Osteoblast (primary cell): ENCODE measurements at regions not wholly inside any gene's neighbourhood (a gene's known extent, or its start where the extent isn't known, plus 50 kb on each side); places are given as distances from the start of the nearest gene placed in this dataset.

ENCODE experiments used
- DNase-seq: peaks from one replicate; pipeline ENCODE4 v3.0.0; 2011; ENCODE audit warnings: low spot score, mixed read lengths; ENCODE audit not compliant: insufficient read length; ENCODE audit errors: missing footprints
- H2AFZ ChIP-seq: 2 replicates; pipeline ENCODE4 v1.6.0; 2011; ENCODE audit warnings: mild to moderate bottlenecking, low read length
- H3K27ac ChIP-seq: 2 replicates; pipeline ENCODE4 v1.5.1; 2011; ENCODE audit warnings: mild to moderate bottlenecking, low read depth, low read length, moderate library complexity
- H3K27me3 ChIP-seq: 2 replicates; pipeline ENCODE4 v1.6.0; 2012; ENCODE audit warnings: mild to moderate bottlenecking, control low read depth, inconsistent platforms, low read length, moderate library complexity; ENCODE audit not compliant: insufficient read depth
- H3K36me3 ChIP-seq: 2 replicates; pipeline ENCODE4 v1.5.1; 2011; ENCODE audit warnings: mild to moderate bottlenecking, low read length, control low read depth, moderate library complexity; ENCODE audit not compliant: insufficient read depth
- H3K4me1 ChIP-seq: 2 replicates; pipeline ENCODE4 v1.5.1; 2011; ENCODE audit warnings: mild to moderate bottlenecking, low read length, control low read depth, moderate library complexity; ENCODE audit not compliant: insufficient read depth
- H3K4me2 ChIP-seq: 2 replicates; pipeline ENCODE4 v1.6.0; 2011; ENCODE audit warnings: mild to moderate bottlenecking, low read length; ENCODE audit not compliant: insufficient read depth
- H3K4me3 ChIP-seq: fragments of 200-600 bp; sonication (generic); 3 replicates; pipeline ENCODE4 v1.5.1; 2012; ENCODE audit warnings: mild to moderate bottlenecking, low read length, inconsistent platforms; ENCODE audit not compliant: insufficient read depth
- H3K79me2 ChIP-seq: 2 replicates; pipeline ENCODE4 v1.6.0; 2012; ENCODE audit warnings: mild to moderate bottlenecking, low read length, control low read depth, inconsistent platforms; ENCODE audit not compliant: insufficient read depth
- H3K9me3 ChIP-seq: 2 replicates; pipeline ENCODE4 v1.5.1; 2011; ENCODE audit warnings: low read depth, low read length, control low read depth
- H4K20me1 ChIP-seq: 2 replicates; pipeline ENCODE4 v1.6.0; 2012; ENCODE audit warnings: mild to moderate bottlenecking, low read length, control low read depth; ENCODE audit not compliant: insufficient read depth
- TF ChIP-seq, protein P1 (sequence below): IDR thresholded peaks from 2 replicates; pipeline ENCODE4 v1.5.1; 2011; ENCODE audit warnings: mild to moderate bottlenecking, low read depth, low read length, moderate library complexity; ENCODE audit errors: extremely low read depth

DNA sequence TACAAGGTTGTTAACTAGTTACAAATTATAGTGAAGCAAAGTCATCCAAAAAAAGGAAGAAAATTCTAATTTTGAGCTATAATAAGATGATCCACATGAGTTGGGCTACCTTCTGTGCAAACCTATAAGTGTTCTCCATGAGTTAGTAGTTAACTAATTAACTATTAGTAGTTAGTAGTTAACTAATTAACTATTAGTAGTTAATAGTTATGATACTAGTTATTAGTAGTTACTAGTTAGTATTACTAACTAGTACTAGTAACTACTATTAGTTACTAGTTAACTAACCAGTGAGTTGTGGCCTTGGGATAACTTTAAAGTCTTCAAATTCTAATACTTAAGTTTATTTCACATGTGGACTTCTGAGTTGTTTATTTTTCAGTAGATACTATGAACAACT, 453.4 kb upstream of the GRM3 start:
- Histone ChIP-seq H3K9me3 (no peaks in the 10 kb centered on the region), H3K4me1 (no peaks in the 10 kb centered on the region), H3K4me2 (no peak overlapping the region), H3K36me3 (no peaks in the 10 kb centered on the region), H3K27me3 (no peaks in the 10 kb centered on the region), H3K4me3 (no peak overlapping the region), H3K27ac (no peak overlapping the region), H2AFZ (no peak overlapping the region), H4K20me1 (no peaks in the 10 kb centered on the region), H3K79me2 (no peaks in the 10 kb centered on the region)
- DNase-seq: no peak
- TF ChIP-seq, protein P1, sequence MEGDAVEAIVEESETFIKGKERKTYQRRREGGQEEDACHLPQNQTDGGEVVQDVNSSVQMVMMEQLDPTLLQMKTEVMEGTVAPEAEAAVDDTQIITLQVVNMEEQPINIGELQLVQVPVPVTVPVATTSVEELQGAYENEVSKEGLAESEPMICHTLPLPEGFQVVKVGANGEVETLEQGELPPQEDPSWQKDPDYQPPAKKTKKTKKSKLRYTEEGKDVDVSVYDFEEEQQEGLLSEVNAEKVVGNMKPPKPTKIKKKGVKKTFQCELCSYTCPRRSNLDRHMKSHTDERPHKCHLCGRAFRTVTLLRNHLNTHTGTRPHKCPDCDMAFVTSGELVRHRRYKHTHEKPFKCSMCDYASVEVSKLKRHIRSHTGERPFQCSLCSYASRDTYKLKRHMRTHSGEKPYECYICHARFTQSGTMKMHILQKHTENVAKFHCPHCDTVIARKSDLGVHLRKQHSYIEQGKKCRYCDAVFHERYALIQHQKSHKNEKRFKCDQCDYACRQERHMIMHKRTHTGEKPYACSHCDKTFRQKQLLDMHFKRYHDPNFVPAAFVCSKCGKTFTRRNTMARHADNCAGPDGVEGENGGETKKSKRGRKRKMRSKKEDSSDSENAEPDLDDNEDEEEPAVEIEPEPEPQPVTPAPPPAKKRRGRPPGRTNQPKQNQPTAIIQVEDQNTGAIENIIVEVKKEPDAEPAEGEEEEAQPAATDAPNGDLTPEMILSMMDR: no peak

DNA sequence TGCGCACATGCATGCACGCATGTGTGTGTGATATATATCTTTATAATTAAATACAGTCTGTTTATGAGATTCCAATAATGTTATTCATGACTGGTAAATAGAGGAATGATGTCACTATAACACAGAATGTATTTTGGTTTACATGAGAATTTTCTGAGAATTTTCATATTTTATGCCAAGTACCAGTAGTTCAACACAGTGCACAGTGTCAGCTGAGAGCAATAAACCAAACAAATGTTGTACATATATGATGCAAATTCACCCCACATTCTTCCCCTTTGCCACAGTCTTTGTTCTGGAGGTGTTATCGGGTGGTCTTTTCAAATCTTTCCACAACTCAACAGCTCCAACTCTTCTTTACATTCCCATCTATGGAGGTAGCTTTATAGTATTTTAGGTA, 462.2 kb upstream of the GRM3 start:
- DNase-seq: no peak
- Histone ChIP-seq H3K27ac (no peak overlapping the region), H3K36me3 (no peaks in the 10 kb centered on the region), H3K4me3 (no peak overlapping the region), H3K27me3 (no peaks in the 10 kb centered on the region), H4K20me1 (no peaks in the 10 kb centered on the region), H3K9me3 (no peaks in the 10 kb centered on the region), H2AFZ (no peak overlapping the region), H3K4me1 (no peaks in the 10 kb centered on the region), H3K4me2 (no peak overlapping the region), H3K79me2 (no peaks in the 10 kb centered on the region)
- TF ChIP-seq, protein P1: no peak

DNA sequence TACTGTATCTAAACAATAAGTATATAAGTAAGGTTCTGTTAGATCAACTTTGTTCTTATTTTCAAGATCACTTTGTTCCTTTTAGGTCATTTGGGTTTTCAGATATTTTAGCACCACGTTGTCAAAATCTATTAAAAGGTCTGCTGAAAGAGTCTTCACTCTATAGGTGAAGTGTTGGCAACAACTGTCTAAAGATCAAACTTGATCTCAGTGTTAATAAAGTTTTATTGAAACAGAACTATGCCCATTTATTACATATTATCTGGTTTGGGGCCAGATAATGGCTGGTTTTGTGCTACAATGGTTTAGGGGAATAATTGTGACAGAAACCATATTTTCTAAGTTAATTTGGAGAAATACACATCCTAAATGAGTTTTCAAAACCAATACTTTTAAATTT, 478.9 kb upstream of the GRM3 start:
- no peak overlapping the region for H3K4me3 ChIP-seq
- no peaks in the 10 kb centered on the region for H3K36me3 ChIP-seq
- no peaks in the 10 kb centered on the region for H3K27me3 ChIP-seq
- TF ChIP-seq, protein P1: no peak
- DNase-seq: no peak
- H3K27ac ChIP-seq: no peak overlapping the region
- no peaks in the 10 kb centered on the region for H3K79me2 ChIP-seq
- no peaks in the 10 kb centered on the region for H3K4me1 ChIP-seq
- peaks cover 5% of the 10 kb centered on the region for H3K9me3 ChIP-seq
- no peaks in the 10 kb centered on the region for H4K20me1 ChIP-seq
- H2AFZ ChIP-seq: no peak overlapping the region
- no peak overlapping the region for H3K4me2 ChIP-seq

DNA sequence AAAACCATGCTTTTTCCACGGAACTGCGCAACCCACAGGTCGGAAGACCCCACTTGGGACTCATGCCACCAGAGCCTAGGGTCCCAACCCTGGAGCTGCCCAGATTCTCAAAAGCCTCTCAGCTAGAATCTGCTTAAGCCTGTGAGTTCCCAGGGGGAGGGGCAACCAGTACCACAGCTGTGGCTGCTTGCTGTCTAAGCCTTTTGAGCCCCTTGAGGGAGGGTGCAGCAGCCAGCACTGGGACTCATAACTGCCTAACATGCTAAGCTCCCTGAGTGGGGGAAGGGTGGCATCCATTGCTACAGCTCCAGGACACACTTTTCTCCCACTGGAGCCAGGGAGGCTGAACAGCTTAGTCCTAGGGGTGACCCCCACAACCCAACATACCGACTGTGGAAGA, 485.6 kb upstream of the GRM3 start:
- Histone ChIP-seq H3K4me3 (no peak overlapping the region), H2AFZ (no peak overlapping the region), H3K36me3 (no peaks in the 10 kb centered on the region), H3K4me1 (no peaks in the 10 kb centered on the region), H4K20me1 (no peaks in the 10 kb centered on the region), H3K79me2 (no peaks in the 10 kb centered on the region), H3K4me2 (no peak overlapping the region), H3K27me3 (no peaks in the 10 kb centered on the region), H3K27ac (no peak overlapping the region), H3K9me3 (no peaks in the 10 kb centered on the region)
- TF ChIP-seq, protein P1: no peak
- no peak for DNase-seq
